Fibroblast of lung (primary cell): ENCODE measurements at regions not wholly inside any gene's neighbourhood (a gene's known extent, or its start where the extent isn't known, plus 50 kb on each side); places are given as distances from the start of the nearest gene placed in this dataset.

Experiments used
- DNase-seq, 2 donors: peaks; one replicate each; pipeline versions ENCODE4 v3.0.0 to v3.0.0-alpha.2; 2010; ENCODE audit warnings: low read depth in 2 of 2
- H2AFZ ChIP-seq: 2 replicates; pipeline ENCODE4 v1.5.1; 2012; ENCODE audit warnings: low read length, control low read depth, inconsistent platforms
- H3K27ac ChIP-seq: 2 replicates; pipeline ENCODE4 v1.5.1; 2011; ENCODE audit warnings: low read length, control low read depth; ENCODE audit not compliant: insufficient read depth
- H3K27me3 ChIP-seq: 2 replicates; pipeline ENCODE4 v1.5.1; 2011; ENCODE audit warnings: mild to moderate bottlenecking, low read length; ENCODE audit not compliant: control insufficient read depth, insufficient read depth
- H3K36me3 ChIP-seq: 2 replicates; pipeline ENCODE4 v1.5.1; 2011; ENCODE audit warnings: low read length; ENCODE audit not compliant: control insufficient read depth, insufficient read depth
- H3K4me1 ChIP-seq: 2 replicates; pipeline ENCODE4 v1.5.1; 2011; ENCODE audit warnings: low read length; ENCODE audit not compliant: control insufficient read depth, insufficient read depth; ENCODE audit errors: extremely low read depth
- H3K4me2 ChIP-seq: 2 replicates; pipeline ENCODE4 v1.5.1; 2011; ENCODE audit warnings: low read length, control low read depth; ENCODE audit not compliant: insufficient read depth; ENCODE audit errors: extremely low read depth
- H3K4me3 ChIP-seq, 4 experiments: fragments of 200-600 bp in 1 of 4; sonication (generic) in 1 of 4; replicated peaks in 1 of 4; 2 replicates each; pipeline ENCODE4 v1.5.1; 2011 to 2016; ENCODE audit warnings: low read length in 4 of 4, low read depth in 3 of 4, mild to moderate bottlenecking in 3 of 4, control low read depth in 2 of 4, inconsistent platforms in 1 of 4, mixed read lengths in 1 of 4; ENCODE audit not compliant: insufficient read depth in 1 of 4; ENCODE audit errors: control extremely low read depth in 1 of 4
- H3K79me2 ChIP-seq: 2 replicates; pipeline ENCODE4 v1.5.1; 2012; ENCODE audit warnings: mild to moderate bottlenecking, low read length, inconsistent platforms; ENCODE audit not compliant: control insufficient read depth, insufficient read depth
- H3K9ac ChIP-seq: 2 replicates; pipeline ENCODE4 v1.5.1; 2011; ENCODE audit warnings: mild to moderate bottlenecking, low read length, control low read depth; ENCODE audit not compliant: insufficient read depth
- H3K9me3 ChIP-seq: 2 replicates; pipeline ENCODE4 v1.5.1; 2012; ENCODE audit warnings: low read depth, low read length; ENCODE audit not compliant: control insufficient read depth, insufficient read depth
- H4K20me1 ChIP-seq: 2 replicates; pipeline ENCODE4 v1.5.1; 2011; ENCODE audit warnings: low read length; ENCODE audit not compliant: control insufficient read depth, insufficient read depth; ENCODE audit errors: extremely low read depth
- CTCF ChIP-seq, 2 donors: IDR thresholded peaks in 1 of 2; conservative IDR thresholded peaks in 1 of 2; 1 replicate in 1 of 2; 2 replicates in 1 of 2; pipeline ENCODE4 v1.5.1; 2011 to 2012; ENCODE audit warnings: low read length in 2 of 2, control low read depth in 1 of 2, inconsistent platforms in 1 of 2, low read depth in 1 of 2, mild to moderate bottlenecking in 1 of 2
- EZH2 ChIP-seq: IDR thresholded peaks from 2 replicates; pipeline ENCODE4 v1.5.1; 2012; ENCODE audit warnings: low read length, control low read depth, mild to moderate bottlenecking; ENCODE audit errors: missing control alignments

- no peak overlapping the region for H3K9ac ChIP-seq
- no peaks in the 10 kb centered on the region for H3K4me1 ChIP-seq
- no peak for DNase-seq
- H3K4me2 ChIP-seq: no peak overlapping the region
- H4K20me1 ChIP-seq: no peaks in the 10 kb centered on the region
- no peak overlapping the region for H3K27ac ChIP-seq
- H2AFZ ChIP-seq: no peak overlapping the region
- no peaks in the 10 kb centered on the region for H3K27me3 ChIP-seq
- no peaks in the 10 kb centered on the region for H3K9me3 ChIP-seq
- no peak for TF ChIP-seq EZH2
- TF ChIP-seq CTCF (conservative IDR thresholded peaks at IDR 0.05 in 1 of 2, IDR thresholded peaks at IDR 0.05 in 1 of 2; ENCODE audit: low read depth in 1 of 2, low read length in 2 of 2): no peak
- no peak overlapping the region for H3K4me3 ChIP-seq
- no peaks in the 10 kb centered on the region for H3K36me3 ChIP-seq
- no peaks in the 10 kb centered on the region for H3K79me2 ChIP-seq
Measured at GRCh38 chr10:4443419-4443818, 382.6 kb upstream of the AKR1E2 start.

- Histone ChIP-seq H3K4me1 (no peaks in the 10 kb centered on the region), H3K4me3 (no peak overlapping the region), H3K27ac (no peak overlapping the region), H2AFZ (no peak overlapping the region), H3K9ac (no peak overlapping the region), H3K36me3 (no peaks in the 10 kb centered on the region), H3K4me2 (no peak overlapping the region), H3K79me2 (no peaks in the 10 kb centered on the region), H3K9me3 (no peaks in the 10 kb centered on the region), H4K20me1 (no peaks in the 10 kb centered on the region), H3K27me3 (no peaks in the 10 kb centered on the region)
- no peak for DNase-seq
- TF ChIP-seq CTCF (conservative IDR thresholded peaks at IDR 0.05 in 1 of 2, IDR thresholded peaks at IDR 0.05 in 1 of 2; ENCODE audit: low read depth in 1 of 2, low read length in 2 of 2): no peak
- no peak for TF ChIP-seq EZH2
Measured at GRCh38 chr10:4442296-4442695, 383.7 kb upstream of the AKR1E2 start.

- Histone ChIP-seq H3K4me2 (no peak overlapping the region), H3K9me3 (no peaks in the 10 kb centered on the region), H3K27me3 (no peaks in the 10 kb centered on the region), H3K27ac (no peak overlapping the region), H2AFZ (no peak overlapping the region), H3K9ac (no peak overlapping the region), H3K36me3 (no peaks in the 10 kb centered on the region), H4K20me1 (no peaks in the 10 kb centered on the region), H3K79me2 (no peaks in the 10 kb centered on the region), H3K4me3 (no peak overlapping the region), H3K4me1 (no peaks in the 10 kb centered on the region)
- TF ChIP-seq CTCF (conservative IDR thresholded peaks at IDR 0.05 in 1 of 2, IDR thresholded peaks at IDR 0.05 in 1 of 2; ENCODE audit: low read depth in 1 of 2, low read length in 2 of 2) (no peak), EZH2 (no peak)
- no peak for DNase-seq
Measured at GRCh38 chr10:4440260-4440659, 385.7 kb upstream of the AKR1E2 start.
